ENCODE measurements at regions not wholly inside any gene's neighbourhood (a gene's known extent, or its start where the extent isn't known, plus 50 kb on each side); places are given as distances from the start of the nearest gene placed in this dataset.

DNA sequence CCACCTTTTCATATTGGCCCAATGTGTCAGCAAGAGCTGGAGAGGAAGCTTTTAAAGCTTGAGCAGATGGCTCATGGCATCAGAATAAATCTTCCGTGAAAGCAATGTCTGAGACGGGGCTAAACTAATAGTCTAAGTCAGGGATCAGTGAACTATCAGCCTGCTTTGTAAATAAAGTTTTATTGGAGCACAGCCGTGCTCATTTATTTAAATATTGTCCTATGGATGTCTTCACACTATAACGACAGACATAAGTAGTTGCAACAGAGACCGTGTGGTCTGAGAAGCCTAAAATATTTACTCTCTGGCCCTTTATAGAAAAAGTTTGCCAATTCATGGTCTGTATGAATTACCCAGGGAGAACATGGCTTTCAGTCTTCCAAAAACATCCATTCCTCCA, 85.6 kb upstream of the SLC44A1 start:
- TF ChIP-seq, protein P1, sequence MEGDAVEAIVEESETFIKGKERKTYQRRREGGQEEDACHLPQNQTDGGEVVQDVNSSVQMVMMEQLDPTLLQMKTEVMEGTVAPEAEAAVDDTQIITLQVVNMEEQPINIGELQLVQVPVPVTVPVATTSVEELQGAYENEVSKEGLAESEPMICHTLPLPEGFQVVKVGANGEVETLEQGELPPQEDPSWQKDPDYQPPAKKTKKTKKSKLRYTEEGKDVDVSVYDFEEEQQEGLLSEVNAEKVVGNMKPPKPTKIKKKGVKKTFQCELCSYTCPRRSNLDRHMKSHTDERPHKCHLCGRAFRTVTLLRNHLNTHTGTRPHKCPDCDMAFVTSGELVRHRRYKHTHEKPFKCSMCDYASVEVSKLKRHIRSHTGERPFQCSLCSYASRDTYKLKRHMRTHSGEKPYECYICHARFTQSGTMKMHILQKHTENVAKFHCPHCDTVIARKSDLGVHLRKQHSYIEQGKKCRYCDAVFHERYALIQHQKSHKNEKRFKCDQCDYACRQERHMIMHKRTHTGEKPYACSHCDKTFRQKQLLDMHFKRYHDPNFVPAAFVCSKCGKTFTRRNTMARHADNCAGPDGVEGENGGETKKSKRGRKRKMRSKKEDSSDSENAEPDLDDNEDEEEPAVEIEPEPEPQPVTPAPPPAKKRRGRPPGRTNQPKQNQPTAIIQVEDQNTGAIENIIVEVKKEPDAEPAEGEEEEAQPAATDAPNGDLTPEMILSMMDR (IDR thresholded peaks at IDR 0.05), result no peak
- no peak for TF ChIP-seq POLR2A (IDR thresholded peaks at IDR 0.05)

Data from lower leg skin (tissue), 3 donors.